ENCODE measurements at regions not wholly inside any gene's neighbourhood (a gene's known extent, or its start where the extent isn't known, plus 50 kb on each side); places are given as distances from the start of the nearest gene placed in this dataset.

DNA sequence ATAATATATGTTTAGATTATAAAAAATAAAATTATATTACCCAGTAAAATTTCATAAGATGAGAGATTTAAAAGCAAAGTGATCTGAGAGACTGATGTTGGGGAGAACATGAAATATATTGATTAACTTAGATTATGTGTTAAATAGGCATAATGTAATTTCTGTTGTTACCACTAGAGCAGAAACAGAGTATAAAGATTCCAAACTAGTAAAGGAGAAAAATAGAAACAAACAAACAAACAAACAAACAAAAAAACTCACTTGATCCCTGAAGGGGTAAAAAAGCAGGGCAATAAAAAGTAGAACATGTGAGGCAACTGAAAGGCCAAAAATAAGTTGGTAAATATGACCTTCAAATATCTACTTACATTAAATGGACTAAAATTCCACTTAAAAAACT is 640.4 kb upstream of the RGS18 start:
- Histone ChIP-seq H3K4ac (ENCODE audit: low read depth, low read length) (no peak overlapping the region), H3K79me1 (ENCODE audit: insufficient read depth, low read depth, low read length, poor library complexity, severe bottlenecking) (no peaks in the 10 kb centered on the region), H3K9me3 (ENCODE audit: control insufficient read depth, low read depth, low read length) (no peaks in the 10 kb centered on the region), H3K9ac (ENCODE audit: extremely low read depth, insufficient read length, low read length) (no peak overlapping the region), H3K56ac (ENCODE audit: insufficient read length, low read depth, low read length) (no peak overlapping the region), H2BK20ac (ENCODE audit: low read depth, low read length, poor library complexity, severe bottlenecking) (no peak overlapping the region), H4K8ac (replicated peaks; ENCODE audit: insufficient read length, low read depth, low read length) (no peak overlapping the region), H3K23ac (ENCODE audit: insufficient read length, low read depth, low read length) (no peak overlapping the region), H3K23me2 (ENCODE audit: insufficient read length, low read depth, low read length, poor library complexity, severe bottlenecking) (no peaks in the 10 kb centered on the region), H3K27me3 (ENCODE audit: insufficient read depth, low read length) (no peaks in the 10 kb centered on the region), H4K20me1 (ENCODE audit: control insufficient read depth, insufficient read depth, insufficient read length) (no peaks in the 10 kb centered on the region), H3K27ac (ENCODE audit: insufficient read length, low read depth, low read length) (no peak overlapping the region), H2BK120ac (ENCODE audit: low read depth, low read length, poor library complexity, severe bottlenecking) (no peak overlapping the region), H3K4me2 (ENCODE audit: insufficient read depth, insufficient read length, low read length) (no peak overlapping the region), H2BK5ac (ENCODE audit: insufficient read length, low read length) (no peak overlapping the region), H4K91ac (ENCODE audit: insufficient read length, low read depth, low read length) (no peak overlapping the region), H2AK5ac (ENCODE audit: insufficient read length, low read length) (no peak overlapping the region), H2AFZ (ENCODE audit: low read length) (no peak overlapping the region), H2BK15ac (ENCODE audit: low read depth, low read length) (no peak overlapping the region), H3T11ph (ENCODE audit: low read length) (no peak overlapping the region), H3K4me1 (ENCODE audit: insufficient read depth, low read length) (no peaks in the 10 kb centered on the region), H3K79me2 (ENCODE audit: insufficient read depth, low read length) (no peaks in the 10 kb centered on the region), H4K5ac (ENCODE audit: insufficient read length, low read depth, low read length) (no peak overlapping the region), H2BK12ac (ENCODE audit: insufficient read length, low read depth, low read length) (no peak overlapping the region), H3K18ac (ENCODE audit: insufficient read length, low read depth, low read length) (no peak overlapping the region), H3K14ac (ENCODE audit: insufficient read depth, low read length) (no peak overlapping the region)
- H3K27me3 Mint-ChIP-seq (ENCODE audit: low read depth), result no peaks in the 10 kb centered on the region
- DNase-seq, result no peak
- H3K36me3 Mint-ChIP-seq (ENCODE audit: insufficient read depth in 1 of 3, low read depth in 3 of 3), result peaks cover 0 to 5% (median under 1%) of the 10 kb centered on the region in 3 experiments; a peak in 5 of 7 replicates
- peaks cover 7 to 8% of the 10 kb centered on the region in 2 experiments; a peak in 4 of 5 replicates for H3K9me3 Mint-ChIP-seq
- H3K27ac Mint-ChIP-seq, result no peak overlapping the region
- H3K4me1 Mint-ChIP-seq, result no peaks in the 10 kb centered on the region
- H3K4me3 Mint-ChIP-seq, result no peak overlapping the region
- TF ChIP-seq, protein P1, sequence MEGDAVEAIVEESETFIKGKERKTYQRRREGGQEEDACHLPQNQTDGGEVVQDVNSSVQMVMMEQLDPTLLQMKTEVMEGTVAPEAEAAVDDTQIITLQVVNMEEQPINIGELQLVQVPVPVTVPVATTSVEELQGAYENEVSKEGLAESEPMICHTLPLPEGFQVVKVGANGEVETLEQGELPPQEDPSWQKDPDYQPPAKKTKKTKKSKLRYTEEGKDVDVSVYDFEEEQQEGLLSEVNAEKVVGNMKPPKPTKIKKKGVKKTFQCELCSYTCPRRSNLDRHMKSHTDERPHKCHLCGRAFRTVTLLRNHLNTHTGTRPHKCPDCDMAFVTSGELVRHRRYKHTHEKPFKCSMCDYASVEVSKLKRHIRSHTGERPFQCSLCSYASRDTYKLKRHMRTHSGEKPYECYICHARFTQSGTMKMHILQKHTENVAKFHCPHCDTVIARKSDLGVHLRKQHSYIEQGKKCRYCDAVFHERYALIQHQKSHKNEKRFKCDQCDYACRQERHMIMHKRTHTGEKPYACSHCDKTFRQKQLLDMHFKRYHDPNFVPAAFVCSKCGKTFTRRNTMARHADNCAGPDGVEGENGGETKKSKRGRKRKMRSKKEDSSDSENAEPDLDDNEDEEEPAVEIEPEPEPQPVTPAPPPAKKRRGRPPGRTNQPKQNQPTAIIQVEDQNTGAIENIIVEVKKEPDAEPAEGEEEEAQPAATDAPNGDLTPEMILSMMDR (conservative IDR thresholded peaks at IDR 0.05), result peak; percentile 38; the same call in 2 of the 3 replicates
